IMR-90 (cell line): ENCODE measurements at regions not wholly inside any gene's neighbourhood (a gene's known extent, or its start where the extent isn't known, plus 50 kb on each side); places are given as distances from the start of the nearest gene placed in this dataset.

Experiments used
- ATAC-seq: fragments of 200-7000 bp; cut with Tn5 transposase; 2 replicates; pipeline ENCODE4 v1.9.1; 2020; ENCODE audit warnings: low read depth, mild to moderate bottlenecking, moderate library complexity
- BruUV-seq: library from RNA; stranded (reverse); fragments of 400-500 nt; replicated peaks from 2 replicates; lab custom pipeline; 2021; lab: Mats Ljungman, UMichigan
- CTCF ChIA-PET: fragments of 300-600 bp; formaldehyde crosslinking; extraction: SDS; loops from one replicate; lab custom pipeline; 2021; ENCODE audit warnings: antibody characterized with exemption; lab: Yijun Ruan, JAX
- POLR2A ChIA-PET: fragments of 300-600 bp; sonication (Branson Sonifier 250); formaldehyde crosslinking; loops from one replicate; lab custom pipeline; 2022; ENCODE audit warnings: antibody characterized with exemption; ENCODE audit not compliant: unreplicated experiment; lab: Charles Lee
- DNase-seq: peaks from one replicate; pipeline ENCODE4 v3.0.0; 2013
- H2AFZ ChIP-seq: replicated peaks from 2 replicates; pipeline ENCODE3; 2013; ENCODE audit warnings: low read length, mild to moderate bottlenecking; ENCODE audit not compliant: poor library complexity
- H2AK5ac ChIP-seq: 2 replicates; pipeline ENCODE4 v1.6.1; 2013; ENCODE audit warnings: low read depth, low read length, inconsistent platforms
- H2AK9ac ChIP-seq: replicated peaks from 2 replicates; pipeline ENCODE3; 2013; ENCODE audit warnings: mild to moderate bottlenecking, low read depth, low read length, moderate library complexity; ENCODE audit not compliant: poor library complexity
- H2BK120ac ChIP-seq: 2 replicates; pipeline ENCODE4 v1.6.1; 2013; ENCODE audit warnings: low read depth, low read length, inconsistent platforms
- H2BK15ac ChIP-seq: 3 replicates; pipeline ENCODE4 v1.6.1; 2013; ENCODE audit warnings: low read depth, low read length, inconsistent platforms
- H2BK20ac ChIP-seq: 2 replicates; pipeline ENCODE4 v1.6.1; 2013; ENCODE audit warnings: low read depth, mild to moderate bottlenecking, inconsistent platforms, low read length, moderate library complexity
- H2BK5ac ChIP-seq: 2 replicates; pipeline ENCODE4 v1.6.1; 2013; ENCODE audit warnings: mild to moderate bottlenecking, low read depth, low read length, inconsistent platforms; ENCODE audit not compliant: poor library complexity, severe bottlenecking
- H3K14ac ChIP-seq: replicated peaks from 2 replicates; pipeline ENCODE4 v1.6.1; 2013; ENCODE audit warnings: low read depth, low read length, inconsistent platforms
- H3K18ac ChIP-seq: 2 replicates; pipeline ENCODE4 v1.6.1; 2013; ENCODE audit warnings: low read depth, low read length, control low read depth
- H3K23ac ChIP-seq: 2 replicates; pipeline ENCODE4 v1.6.1; 2013; ENCODE audit warnings: low read depth, low read length, inconsistent platforms
- H3K27ac ChIP-seq: 2 replicates; pipeline ENCODE4 v1.5.1; 2013; ENCODE audit warnings: mild to moderate bottlenecking, control low read depth, low read length; ENCODE audit not compliant: insufficient read depth
- H3K27me3 ChIP-seq: 2 replicates; pipeline ENCODE4 v1.6.1; 2013; ENCODE audit warnings: low read length; ENCODE audit not compliant: control insufficient read depth, insufficient read depth
- H3K36me3 ChIP-seq: 2 replicates; pipeline ENCODE4 v1.6.1; 2013; ENCODE audit warnings: low read length, mixed read lengths; ENCODE audit not compliant: control insufficient read depth, insufficient read depth
- H3K4ac ChIP-seq: 2 replicates; pipeline ENCODE4 v1.6.1; 2013; ENCODE audit warnings: low read depth, low read length, inconsistent platforms
- H3K4me1 ChIP-seq: 2 replicates; pipeline ENCODE4 v1.6.1; 2013; ENCODE audit warnings: low read length, mixed read lengths; ENCODE audit not compliant: control insufficient read depth, insufficient read depth
- H3K4me2 ChIP-seq: 2 replicates; pipeline ENCODE4 v1.6.1; 2013; ENCODE audit warnings: low read depth, mild to moderate bottlenecking, control low read depth, low read length, moderate library complexity
- H3K4me3 ChIP-seq: 2 replicates; pipeline ENCODE4 v1.5.1; 2013; ENCODE audit warnings: low read depth, mild to moderate bottlenecking, control low read depth, low read length, moderate library complexity; ENCODE audit not compliant: insufficient read depth
- H3K56ac ChIP-seq: 2 replicates; pipeline ENCODE4 v1.6.1; 2013; ENCODE audit warnings: low read length, inconsistent platforms; ENCODE audit not compliant: insufficient read depth; ENCODE audit errors: extremely low read depth
- H3K79me1 ChIP-seq, 2 experiments: 2 replicates each; pipeline ENCODE4 v1.6.1; 2013; ENCODE audit warnings: low read length in 2 of 2, inconsistent platforms in 1 of 2, low read depth in 1 of 2
- H3K9ac ChIP-seq: 2 replicates; pipeline ENCODE4 v1.6.1; 2013; ENCODE audit warnings: low read depth, low read length, control low read depth
- H3K9me1 ChIP-seq: 2 replicates; pipeline ENCODE4 v1.6.1; 2013; ENCODE audit warnings: low read length, inconsistent platforms; ENCODE audit not compliant: insufficient read depth
- H3K9me3 ChIP-seq: 2 replicates; pipeline ENCODE4 v1.6.1; 2013; ENCODE audit warnings: low read length; ENCODE audit not compliant: control insufficient read depth, insufficient read depth
- H4K20me1 ChIP-seq: 2 replicates; pipeline ENCODE4 v1.6.1; 2013; ENCODE audit warnings: low read length, inconsistent platforms; ENCODE audit not compliant: insufficient read depth
- H4K5ac ChIP-seq: 2 replicates; pipeline ENCODE4 v1.6.1; 2013; ENCODE audit warnings: mild to moderate bottlenecking, low read depth, low read length, control low read depth
- H4K8ac ChIP-seq, 2 experiments: 2 replicates each; pipeline ENCODE4 v1.6.1; 2013; ENCODE audit warnings: low read depth in 2 of 2, low read length in 2 of 2, control low read depth in 1 of 2, inconsistent platforms in 1 of 2
- H4K91ac ChIP-seq: 2 replicates; pipeline ENCODE4 v1.6.1; 2013; ENCODE audit warnings: low read depth, low read length, inconsistent platforms; ENCODE audit not compliant: insufficient read depth
- RAD21 ChIP-seq: IDR thresholded peaks from 2 replicates; pipeline ENCODE4 v1.6.1; 2012; ENCODE audit warnings: low read length, improper control_type of control experiment
- WGBS, 2 experiments: methylation state at CpG; one replicate each; pipeline versions ENCODE4 v1.1.5 to v1.1.7; 2013; ENCODE audit warnings: missing lambda C conversion rate in 2 of 2; ENCODE audit not compliant: insufficient read length in 1 of 2; ENCODE audit errors: extremely low coverage in 2 of 2; 5-methylcytosine and 5-hydroxymethylcytosine counted together
- dilution Hi-C: fragments of 300-500 bp; cut with HindIII; formaldehyde crosslinking; loops from one replicate; pipeline ENCODE4 v1.14.3; 2018; ENCODE audit warnings: low sequenced_read_pairs; ENCODE audit not compliant: unreplicated experiment
- in situ Hi-C: fragments of 300-500 bp; cut with MboI; formaldehyde crosslinking; loops from 3 replicates; pipeline ENCODE4 v1.14.3; 2019; ENCODE audit warnings: low sequenced_read_pairs, inconsistent platforms, mixed read lengths
- intact Hi-C: fragments of 100-400 bp; cut with micrococcal nuclease; formaldehyde crosslinking; loops from 2 replicates; pipeline ENCODE4 v1.10.0; 2022

DNA sequence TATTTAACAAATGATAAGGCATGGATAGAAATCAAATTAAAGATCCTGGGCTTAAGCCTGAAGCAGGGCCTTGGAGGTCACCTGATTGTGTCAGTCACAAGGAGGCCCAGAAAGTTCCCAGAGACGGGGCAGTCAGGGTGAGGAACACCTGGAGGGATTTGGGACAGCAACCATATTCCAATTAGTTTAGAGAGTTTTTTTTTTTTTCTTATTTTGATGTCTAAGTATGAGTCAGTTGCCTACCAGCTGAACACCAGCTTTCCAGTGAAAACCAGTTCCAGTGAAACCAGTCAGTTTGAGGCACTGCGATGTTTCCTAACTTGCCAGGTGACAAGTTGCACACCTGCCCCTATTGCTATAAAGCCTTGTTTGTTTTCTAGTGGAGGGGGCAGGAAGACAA lies 350.7 kb upstream of the AZI2 start:
- H3K27me3 ChIP-seq, result no peaks in the 10 kb centered on the region
- H3K23ac ChIP-seq, result no peak overlapping the region
- no peak overlapping the region for H3K4me3 ChIP-seq
- no peak overlapping the region for H4K91ac ChIP-seq
- H3K4me1 ChIP-seq, result no peaks in the 10 kb centered on the region
- intact Hi-C loops, result no loop called here
- H4K20me1 ChIP-seq, result no peaks in the 10 kb centered on the region
- POLR2A ChIA-PET, result no interaction called here
- BruUV-seq, result no TSS peak
- no peaks in the 10 kb centered on the region for H3K9me1 ChIP-seq
- no peaks in the 10 kb centered on the region for H3K79me1 ChIP-seq
- 100% methylated on average over 1 of the region's 2 CpGs; no CpG with 5 or more reads in 1 of the 2 experiments for whole genome bisulfite sequencing, 2 experiments
- no peak overlapping the region for H3K14ac ChIP-seq
- in situ Hi-C loops, result no loop called here
- no peak overlapping the region for H3K4me2 ChIP-seq
- H2BK20ac ChIP-seq, result no peak overlapping the region
- no peak overlapping the region for H4K8ac ChIP-seq
- no peak overlapping the region for H3K9ac ChIP-seq
- H3K56ac ChIP-seq, result no peak overlapping the region
- no peak overlapping the region for H3K27ac ChIP-seq
- CTCF ChIA-PET, result interaction anchor here (1.1 kb wide), 1 partner anchor 12 kb away, joined by 3 read pairs; no protein-coding TSS in a partner anchor
- ATAC-seq, result no peak
- no peak overlapping the region for H2BK15ac ChIP-seq
- dilution Hi-C loops, result no loop called here
- TF ChIP-seq RAD21, result no peak
- no peaks in the 10 kb centered on the region for H3K36me3 ChIP-seq
- no peak overlapping the region for H2BK120ac ChIP-seq
- no peak overlapping the region for H2AK9ac ChIP-seq
- H3K9me3 ChIP-seq, result no peaks in the 10 kb centered on the region
- no peak overlapping the region for H2AK5ac ChIP-seq
- H2BK5ac ChIP-seq, result no peak overlapping the region
- no peak overlapping the region for H2AFZ ChIP-seq
- no peak overlapping the region for H3K18ac ChIP-seq
- no peak overlapping the region for H3K4ac ChIP-seq
- no peak for DNase-seq
- no peak overlapping the region for H4K5ac ChIP-seq
